Adrenal gland (tissue), 9 donors: ENCODE measurements at regions not wholly inside any gene's neighbourhood (a gene's known extent, or its start where the extent isn't known, plus 50 kb on each side); places are given as distances from the start of the nearest gene placed in this dataset.

Source experiments
- DNase-seq, 7 donors: peaks; one replicate each; pipeline ENCODE4 v3.0.0-alpha.2; 2019 to 2020
- H3K27ac ChIP-seq, 5 donors: fragments of 200-600 bp; sonication (generic) in 4 of 5; 1 replicate in 3 of 5; 2 replicates in 2 of 5; pipeline versions ENCODE4 v1.5.1 to v1.8.0; 2016 to 2020; ENCODE audit warnings: mild to moderate bottlenecking in 1 of 5
- H3K27me3 ChIP-seq: fragments of 200-600 bp; 2 replicates; pipeline ENCODE4 v1.8.0; 2021
- H3K36me3 ChIP-seq, 2 donors: fragments of 200-600 bp; replicated peaks in 1 of 2; 1 replicate in 1 of 2; 2 replicates in 1 of 2; pipeline versions ENCODE4 v1.5.1 to v1.8.0; 2018 to 2022
- H3K4me1 ChIP-seq, 2 donors: fragments of 200-600 bp; replicated peaks in 1 of 2; 1 replicate in 1 of 2; 2 replicates in 1 of 2; pipeline versions ENCODE4 v1.5.1 to v1.8.0; 2018 to 2021
- H3K4me3 ChIP-seq, 4 donors: fragments of 200-600 bp; sonication (generic) in 3 of 4; one replicate each; pipeline ENCODE4 v1.5.1; 2016 to 2018
- H3K9me3 ChIP-seq, 3 donors: fragments of 200-600 bp; sonication (generic) in 1 of 3; replicated peaks in 1 of 3; 1 replicate in 2 of 3; 2 replicates in 1 of 3; pipeline versions ENCODE4 v1.5.1 to v1.8.0; 2016 to 2021
- POLR2A ChIP-seq, 2 donors: fragments of 450-650 bp; IDR thresholded peaks; one replicate each; pipeline ENCODE4 v1.6.1; 2017; ENCODE audit warnings: antibody characterized with exemption in 2 of 2, mild to moderate bottlenecking in 2 of 2, moderate library complexity in 1 of 2
- WGBS, 4 donors: extraction: QIAGEN DNeasy Blood & Tissue Kit in 2 of 4; methylation state at CpG; one replicate each; pipeline versions ENCODE4 v1.1.5 to v1.1.7; 2013 to 2017; 5-methylcytosine and 5-hydroxymethylcytosine counted together
- intact Hi-C, 2 donors: fragments of 100-400 bp; cut with DNase I; formaldehyde crosslinking; loops; one replicate each; pipeline versions ENCODE4 v1.14.1 to v1.15.0; 2022 to 2023
- TF ChIP-seq, protein P1 (sequence below), 6 experiments: fragments of 450-650 bp in 4 of 6; fragments of 200-600 bp in 2 of 6; sonication (generic) in 1 of 6; IDR thresholded peaks; 1 replicate in 5 of 6; 2 replicates in 1 of 6; pipeline versions ENCODE4 v1.5.1 to v1.8.0; 2016 to 2021; ENCODE audit warnings: antibody characterized with exemption in 6 of 6, mild to moderate bottlenecking in 2 of 6, moderate library complexity in 1 of 6
- donor health status: healthy with polysubstance abuse.
- donor health status: Bipolar disorder and iron deficiency.
- donor health status: DM: yes; HTN: yes; CAD: no.
- donor health status: DM: no; HTN: no; CAD: no.
- donor health status: DM: no; HTN: no; CAD: no.

DNA sequence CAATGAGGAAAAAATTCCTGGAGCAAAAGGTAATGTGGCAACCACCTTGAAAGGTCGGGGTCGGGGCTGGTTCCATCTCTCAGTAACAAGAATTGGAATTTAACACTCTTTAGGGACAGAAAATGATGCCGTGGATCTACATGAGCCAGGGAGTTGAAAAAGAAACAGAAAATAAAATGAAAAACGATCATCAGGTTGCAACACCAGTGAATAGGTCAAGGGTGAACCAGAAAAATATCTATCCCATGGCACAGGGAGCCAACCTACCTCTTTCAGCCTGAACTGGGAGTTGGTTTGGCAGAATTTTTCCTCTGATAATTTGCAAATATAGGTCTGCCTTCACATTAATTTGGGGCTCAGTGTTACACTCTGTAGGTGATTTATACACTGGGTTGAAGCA lies 93.7 kb downstream of the C4orf33 start:
- H3K27me3 ChIP-seq = no peaks in the 10 kb centered on the region
- H3K27ac ChIP-seq = no peak overlapping the region
- no peaks in the 10 kb centered on the region for H3K4me1 ChIP-seq
- intact Hi-C loops = no loop called here
- DNase-seq = no peak
- H3K36me3 ChIP-seq = no peaks in the 10 kb centered on the region
- TF ChIP-seq, protein P1, sequence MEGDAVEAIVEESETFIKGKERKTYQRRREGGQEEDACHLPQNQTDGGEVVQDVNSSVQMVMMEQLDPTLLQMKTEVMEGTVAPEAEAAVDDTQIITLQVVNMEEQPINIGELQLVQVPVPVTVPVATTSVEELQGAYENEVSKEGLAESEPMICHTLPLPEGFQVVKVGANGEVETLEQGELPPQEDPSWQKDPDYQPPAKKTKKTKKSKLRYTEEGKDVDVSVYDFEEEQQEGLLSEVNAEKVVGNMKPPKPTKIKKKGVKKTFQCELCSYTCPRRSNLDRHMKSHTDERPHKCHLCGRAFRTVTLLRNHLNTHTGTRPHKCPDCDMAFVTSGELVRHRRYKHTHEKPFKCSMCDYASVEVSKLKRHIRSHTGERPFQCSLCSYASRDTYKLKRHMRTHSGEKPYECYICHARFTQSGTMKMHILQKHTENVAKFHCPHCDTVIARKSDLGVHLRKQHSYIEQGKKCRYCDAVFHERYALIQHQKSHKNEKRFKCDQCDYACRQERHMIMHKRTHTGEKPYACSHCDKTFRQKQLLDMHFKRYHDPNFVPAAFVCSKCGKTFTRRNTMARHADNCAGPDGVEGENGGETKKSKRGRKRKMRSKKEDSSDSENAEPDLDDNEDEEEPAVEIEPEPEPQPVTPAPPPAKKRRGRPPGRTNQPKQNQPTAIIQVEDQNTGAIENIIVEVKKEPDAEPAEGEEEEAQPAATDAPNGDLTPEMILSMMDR (IDR thresholded peaks at IDR 0.05) = no peak
- TF ChIP-seq POLR2A (IDR thresholded peaks at IDR 0.05) = no peak
- H3K9me3 ChIP-seq = peaks cover 0 to 2% (median 0%) of the 10 kb centered on the region in 3 donors
- no peak overlapping the region for H3K4me3 ChIP-seq
- WGBS, 4 donors = 47 to 63% (median 56%) methylated on average over 4 of the region's 4 CpGs

GRCh38 chr4:129193357-129194100 lies 97.6 kb downstream of the C4orf33 start:
- TF ChIP-seq, protein P1 (IDR thresholded peaks at IDR 0.05) = no peak
- no peak for TF ChIP-seq POLR2A (IDR thresholded peaks at IDR 0.05)
- Histone ChIP-seq H3K4me1 (no peaks in the 10 kb centered on the region), H3K9me3 (peaks cover 0 to 2% (median 0%) of the 10 kb centered on the region in 3 donors), H3K4me3 (no peak overlapping the region), H3K36me3 (no peaks in the 10 kb centered on the region), H3K27me3 (no peaks in the 10 kb centered on the region), H3K27ac (no peak overlapping the region)
- no peak for DNase-seq
- WGBS, 4 donors = 71 to 80% (median 74%) methylated on average over 3 of the region's 3 CpGs
- intact Hi-C loops = no loop called here

GRCh38 chr4:129208481-129208880 lies 112.5 kb downstream of the C4orf33 start:
- H3K36me3 ChIP-seq = no peaks in the 10 kb centered on the region
- H3K27ac ChIP-seq = no peak overlapping the region
- H3K27me3 ChIP-seq = no peaks in the 10 kb centered on the region
- H3K4me1 ChIP-seq = no peaks in the 10 kb centered on the region
- WGBS, 4 donors = 76 to 86% (median 82%) methylated on average over 3 of the region's 3 CpGs
- no peak for TF ChIP-seq POLR2A (IDR thresholded peaks at IDR 0.05)
- TF ChIP-seq, protein P1 (IDR thresholded peaks at IDR 0.05) = no peak
- no peaks in the 10 kb centered on the region for H3K9me3 ChIP-seq
- H3K4me3 ChIP-seq = no peak overlapping the region
- DNase-seq = no peak
- intact Hi-C loops = no loop called here

- H3K27me3 ChIP-seq = no peaks in the 10 kb centered on the region
- H3K4me1 ChIP-seq = no peaks in the 10 kb centered on the region
- 82 to 94% (median 91%) methylated on average over 1 of the region's 1 CpG for WGBS, 4 donors
- no peaks in the 10 kb centered on the region for H3K36me3 ChIP-seq
- H3K9me3 ChIP-seq = no peaks in the 10 kb centered on the region
- TF ChIP-seq, protein P1 (IDR thresholded peaks at IDR 0.05) = no peak
- no peak for TF ChIP-seq POLR2A (IDR thresholded peaks at IDR 0.05)
- intact Hi-C loops = no loop called here
- no peak for DNase-seq
- H3K27ac ChIP-seq = no peak overlapping the region
- H3K4me3 ChIP-seq = no peak overlapping the region
These were observed 117.7 kb downstream of the C4orf33 start for GRCh38 chr4:129213692-129214091.
